ENCODE measurements at regions not wholly inside any gene's neighbourhood (a gene's known extent, or its start where the extent isn't known, plus 50 kb on each side); places are given as distances from the start of the nearest gene placed in this dataset.
"Not testable (repeated sequence)": the region's sequence is repeated elsewhere in the genome, so short reads cannot be mapped to it uniquely, and the experiment has no call there.

- DNase-seq (ENCODE audit: low spot score), result not testable (repeated sequence)
Observed at GRCh38 chr13:18238586-18238985, 943.0 kb downstream of the TUBA3C start.

GRCh38 chr13:18236528-18236815, 945.2 kb downstream of the TUBA3C start:
- DNase-seq (ENCODE audit: low spot score), result no peak

DNA sequence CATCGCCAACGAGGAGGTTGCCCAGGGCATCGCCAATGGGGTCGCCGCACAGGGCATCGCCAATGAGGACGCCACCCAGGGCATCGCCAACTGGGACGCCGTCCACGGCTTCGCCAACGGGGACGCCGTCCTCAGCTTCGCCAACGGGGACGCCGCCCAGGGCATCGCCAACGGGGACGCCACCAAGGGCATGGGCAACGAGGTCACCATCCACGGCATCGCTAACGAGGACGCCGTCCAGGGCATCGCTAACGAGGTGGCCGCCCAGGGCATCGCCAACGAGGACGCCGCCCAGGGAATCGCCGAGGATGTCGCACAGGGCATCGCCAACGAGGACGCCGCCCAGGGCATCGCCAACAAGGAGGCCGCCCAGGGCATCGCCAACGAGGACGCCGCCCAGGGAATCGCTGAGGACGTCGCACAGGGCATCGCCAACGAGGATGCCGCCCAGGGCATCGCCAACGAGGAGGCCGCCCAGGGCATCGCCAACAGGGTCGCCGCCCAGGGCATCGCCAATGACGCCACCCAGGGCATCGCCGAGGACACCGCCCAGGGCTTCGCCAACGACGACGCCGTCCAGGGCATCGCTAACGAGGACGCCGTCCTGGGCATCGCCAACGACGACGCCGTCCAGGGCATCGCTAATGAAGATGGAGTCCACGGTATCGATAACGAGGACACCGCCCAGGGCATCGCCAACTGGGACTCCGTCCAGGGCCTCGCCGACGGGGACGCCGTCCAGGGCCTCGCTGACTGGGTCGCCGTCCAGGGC, 945.7 kb downstream of the TUBA3C start:
- DNase-seq (ENCODE audit: low spot score), result no peak

DNA sequence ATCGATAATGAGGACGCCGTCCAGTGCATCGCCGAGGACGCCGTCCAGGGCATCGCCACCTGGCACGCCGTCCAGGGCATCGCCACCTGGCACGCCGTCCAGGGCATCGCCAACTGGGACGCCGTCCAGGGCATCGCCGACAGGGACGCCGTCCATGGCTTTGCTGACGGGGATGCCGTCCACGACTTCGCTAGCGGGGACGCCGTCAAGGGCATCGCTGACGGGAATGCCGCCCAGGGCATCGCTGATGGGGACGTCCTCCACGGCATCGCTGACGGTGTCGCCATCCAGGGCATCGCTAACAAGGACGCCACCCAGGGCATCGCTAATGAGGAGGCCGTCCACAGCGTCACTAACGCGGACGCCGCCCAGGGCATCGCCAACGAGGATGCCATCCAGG, 946.5 kb downstream of the TUBA3C start:
- DNase-seq (ENCODE audit: low spot score), result no peak

DNA sequence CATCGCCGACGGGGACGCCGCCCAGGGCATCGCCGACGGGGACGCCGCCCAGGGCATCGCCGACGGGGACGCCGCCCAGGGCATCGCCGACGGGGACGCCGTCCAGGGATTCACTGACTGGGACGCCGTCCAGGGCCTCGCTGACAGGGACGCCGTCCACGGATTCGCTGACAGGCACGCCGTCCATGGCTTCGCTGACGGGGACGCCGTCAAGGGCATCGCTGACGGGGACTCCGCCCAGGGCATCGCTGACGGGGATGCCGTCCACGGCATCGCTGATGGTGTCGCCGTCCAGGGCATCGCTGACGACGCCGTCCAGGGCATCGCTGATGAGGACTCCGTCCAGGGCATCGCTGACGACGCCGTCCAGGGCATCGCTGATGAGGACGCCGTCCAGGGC, 947.2 kb downstream of the TUBA3C start:
- DNase-seq (ENCODE audit: low spot score), result not testable (repeated sequence)

DNA sequence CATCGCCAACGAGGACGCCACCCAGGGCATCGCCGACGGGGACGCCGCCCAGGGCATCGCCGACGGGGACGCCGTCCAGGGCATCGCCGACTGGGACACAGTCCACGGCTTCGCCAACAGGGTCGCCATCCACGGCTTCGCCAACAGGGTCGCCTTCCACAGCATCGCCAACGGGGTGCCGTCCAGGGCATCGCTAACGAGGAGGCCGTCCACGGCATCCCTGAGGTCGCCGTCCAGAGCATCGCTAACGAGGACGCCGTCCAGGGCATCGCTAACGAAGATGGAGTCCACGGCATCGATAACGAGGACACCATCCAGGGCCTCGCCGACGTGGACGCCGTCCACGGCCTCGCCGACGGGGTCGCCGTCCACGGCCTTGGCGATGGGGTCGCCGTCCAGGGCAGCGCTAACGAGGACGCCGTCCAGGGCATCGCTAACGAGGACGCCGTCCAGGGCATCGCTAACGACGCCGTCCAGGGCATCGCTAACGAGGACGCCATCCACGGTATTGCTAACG, 947.8 kb downstream of the TUBA3C start:
- DNase-seq (ENCODE audit: low spot score), result no peak

DNA sequence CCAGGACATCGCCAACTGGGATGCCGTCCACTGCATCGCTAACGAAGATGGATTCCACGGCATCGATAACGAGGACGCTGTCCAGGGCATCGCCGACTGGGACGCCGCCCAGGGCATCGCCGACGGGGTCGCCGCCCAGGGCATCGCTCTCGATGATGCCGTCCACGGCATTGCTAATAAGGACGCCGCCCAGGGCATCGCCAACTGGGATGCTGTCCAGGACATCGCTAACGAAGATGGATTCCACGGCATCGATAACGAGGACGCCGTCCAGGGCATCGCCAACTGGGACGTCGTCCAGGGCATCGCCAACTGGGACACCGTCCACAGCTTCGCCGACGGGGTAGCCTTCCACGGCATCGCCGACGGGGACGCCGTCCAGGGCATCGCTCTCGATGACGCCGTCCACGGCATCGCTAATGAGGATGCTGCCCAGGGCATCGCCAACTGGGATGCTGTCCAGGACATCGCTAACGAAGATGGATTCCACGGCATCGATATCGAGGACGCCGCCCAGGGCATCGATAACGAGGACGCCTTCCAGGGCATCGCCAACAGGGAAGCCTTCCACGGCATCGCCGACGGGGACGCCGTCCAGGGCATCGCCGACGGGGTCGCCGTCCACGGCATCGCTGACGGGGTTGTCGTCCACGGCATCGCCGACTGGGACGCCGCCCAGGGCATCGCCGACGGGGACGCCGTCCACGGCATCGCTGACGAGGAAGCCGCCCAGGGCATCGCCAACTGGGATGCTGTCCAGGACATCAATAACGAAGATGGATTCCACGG, 948.4 kb downstream of the TUBA3C start:
- DNase-seq (ENCODE audit: low spot score), result no peak

GRCh38 chr13:18232298-18232993, 949.2 kb downstream of the TUBA3C start:
- no peak for DNase-seq (ENCODE audit: low spot score)

- not testable (repeated sequence) for DNase-seq (ENCODE audit: low spot score)
Observed at GRCh38 chr13:18224411-18224810, 957.2 kb downstream of the TUBA3C start.

- not testable (repeated sequence) for DNase-seq (ENCODE audit: low spot score)
Observed at GRCh38 chr13:18214689-18215088, 966.9 kb downstream of the TUBA3C start.

GRCh38 chr13:18213511-18213910, 968.1 kb downstream of the TUBA3C start:
- DNase-seq (ENCODE audit: low spot score), result not testable (repeated sequence)

DNA sequence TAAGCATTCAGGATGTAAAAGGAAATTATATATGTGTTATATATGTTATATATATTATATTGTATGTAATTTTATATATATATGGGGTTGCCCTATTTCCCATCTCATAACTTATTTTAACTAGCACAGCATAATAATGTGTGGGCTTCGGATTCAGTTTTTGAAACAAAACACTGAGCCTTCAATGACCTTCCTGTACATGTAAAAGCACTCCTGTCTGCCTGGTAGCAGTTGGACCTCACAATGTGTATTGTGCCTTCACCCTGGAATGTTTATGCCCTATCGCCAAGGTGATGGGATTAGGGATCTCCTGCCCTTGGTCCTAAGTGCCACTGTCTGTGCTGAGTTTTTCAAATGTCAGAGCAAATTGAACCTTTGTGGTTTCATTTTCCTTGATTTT, 968.8 kb downstream of the TUBA3C start:
- no peak for DNase-seq (ENCODE audit: low spot score)

- peak; percentile 19 for DNase-seq (ENCODE audit: low spot score)
Observed at GRCh38 chr13:18211752-18212560, 969.7 kb downstream of the TUBA3C start.

DNA sequence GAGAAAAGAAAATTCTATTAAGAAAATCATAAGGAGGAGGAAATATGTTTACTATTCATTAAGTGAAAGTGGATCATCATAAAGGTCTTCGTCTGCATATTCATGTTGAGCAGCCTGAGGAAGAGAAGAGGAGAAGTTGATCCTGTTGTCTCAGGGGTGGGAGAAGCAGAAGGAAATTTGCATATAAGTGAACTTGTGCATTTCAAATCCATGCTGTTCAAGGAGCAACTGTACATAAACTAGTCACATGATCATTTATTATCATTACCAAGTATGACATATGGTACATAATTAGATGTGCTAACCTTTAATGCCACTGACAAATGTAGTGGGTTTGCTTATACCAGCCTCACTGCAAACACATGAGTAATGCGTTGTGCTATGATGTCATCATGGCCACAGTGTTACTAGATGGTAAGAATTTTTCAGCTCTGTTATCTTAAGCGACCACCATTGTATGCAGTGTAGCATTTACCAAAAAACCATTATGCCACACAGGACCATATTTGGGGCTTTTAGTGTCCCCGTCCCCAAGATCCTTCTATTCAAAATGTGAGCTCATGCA, 976.9 kb downstream of the TUBA3C start:
- DNase-seq (ENCODE audit: low spot score), result not testable (repeated sequence)

DNA sequence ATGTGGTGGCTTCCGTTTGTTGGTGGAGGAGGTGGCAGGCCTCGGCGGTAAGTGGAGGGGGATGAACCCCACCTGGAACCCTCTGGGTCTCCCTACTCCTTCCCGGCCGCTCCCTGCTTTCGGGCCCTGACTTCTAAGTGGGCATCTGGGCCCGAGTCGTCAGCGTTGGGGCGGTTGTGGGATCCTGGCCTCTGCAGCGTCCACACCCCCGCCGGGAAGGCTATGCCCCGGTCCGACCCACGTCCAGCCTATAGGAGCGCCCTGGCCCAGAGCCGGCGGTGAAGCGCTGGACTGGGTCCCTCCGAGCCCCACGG, 986.3 kb downstream of the TUBA3C start:
- not testable (repeated sequence) for DNase-seq (ENCODE audit: low spot score)

GRCh38 chr13:18194631-18195364, 986.8 kb downstream of the TUBA3C start:
- DNase-seq (ENCODE audit: low spot score), result not testable (repeated sequence)

GRCh38 chr13:18194104-18194503, 987.5 kb downstream of the TUBA3C start:
- not testable (repeated sequence) for DNase-seq (ENCODE audit: low spot score)
